Activated B cell treated with CpG ODN at 0.5 μM for 24 hours (primary cell): ENCODE measurements at regions not wholly inside any gene's neighbourhood (a gene's known extent, or its start where the extent isn't known, plus 50 kb on each side); places are given as distances from the start of the nearest gene placed in this dataset.

Source experiments
- ATAC-seq: fragments of 200-7000 bp; cut with Tn5 transposase; one replicate; pipeline ENCODE4 v1.10.0; 2021; ENCODE audit warnings: low read depth, mild to moderate bottlenecking, moderate library complexity
- CTCF ChIA-PET: fragments of 350-600 bp; sonication (Branson Sonifier 250); formaldehyde crosslinking; loops from one replicate; lab custom pipeline; 2021; ENCODE audit warnings: antibody characterized with exemption; lab: Charles Lee
- POLR2A ChIA-PET: fragments of 350-600 bp; sonication (Branson Sonifier 250); formaldehyde crosslinking; loops from one replicate; lab custom pipeline; 2021; ENCODE audit warnings: antibody characterized with exemption; lab: Charles Lee
- DNase-seq: peaks from one replicate; pipeline ENCODE4 v3.0.0; 2022
- H3K27ac Mint-ChIP-seq: one replicate; pipeline ENCODE4 v1.8.0; 2020; ENCODE audit warnings: mixed read lengths
- H3K27me3 Mint-ChIP-seq: one replicate; pipeline ENCODE4 v1.8.0; 2021; ENCODE audit warnings: mixed read lengths
- H3K36me3 Mint-ChIP-seq: one replicate; pipeline ENCODE4 v1.8.0; 2021; ENCODE audit warnings: low read depth, mixed read lengths
- H3K4me1 Mint-ChIP-seq: one replicate; pipeline ENCODE4 v1.8.0; 2021; ENCODE audit warnings: mixed read lengths
- H3K4me3 Mint-ChIP-seq: one replicate; pipeline ENCODE4 v1.8.0; 2020; ENCODE audit warnings: mild to moderate bottlenecking, mixed read lengths
- H3K9me3 Mint-ChIP-seq: one replicate; pipeline ENCODE4 v1.8.0; 2020; ENCODE audit warnings: mixed read lengths
- CTCF ChIP-seq: fragments of 200-600 bp; IDR thresholded peaks from one replicate; pipeline ENCODE4 v1.8.0; 2022; ENCODE audit warnings: antibody characterized with exemption, mild to moderate bottlenecking
- intact Hi-C: fragments of 100-400 bp; cut with micrococcal nuclease; formaldehyde crosslinking; loops from one replicate; pipeline ENCODE4 v1.15.1; 2024

- no peak for TF ChIP-seq CTCF
- Mint-ChIP-seq H3K4me1 (no peaks in the 10 kb centered on the region), H3K4me3 (no peak overlapping the region), H3K27ac (no peak overlapping the region), H3K9me3 (no peaks in the 10 kb centered on the region), H3K36me3 (no peaks in the 10 kb centered on the region), H3K27me3 (no peaks in the 10 kb centered on the region)
- intact Hi-C loops, result no loop called here
- ChIA-PET POLR2A (no interaction called here), CTCF (no interaction called here)
- no peak for ATAC-seq
- no peak for DNase-seq
These were observed 795.8 kb upstream of the GCFC2 start for GRCh38 chr2:76506538-76506937.

GRCh38 chr2:76501641-76502040 lies 790.9 kb upstream of the GCFC2 start:
- Mint-ChIP-seq H3K4me1 (no peaks in the 10 kb centered on the region), H3K4me3 (no peak overlapping the region), H3K9me3 (no peaks in the 10 kb centered on the region), H3K27ac (no peak overlapping the region), H3K27me3 (no peaks in the 10 kb centered on the region), H3K36me3 (no peaks in the 10 kb centered on the region)
- ATAC-seq (no peak), DNase-seq (no peak)
- TF ChIP-seq CTCF, result no peak
- ChIA-PET CTCF (no interaction called here), POLR2A (no interaction called here)
- intact Hi-C loops, result no loop called here

- ATAC-seq (no peak), DNase-seq (no peak)
- no peaks in the 10 kb centered on the region for H3K27me3 Mint-ChIP-seq
- no peak for TF ChIP-seq CTCF
- intact Hi-C loops, result no loop called here
- H3K27ac Mint-ChIP-seq, result no peak overlapping the region
- POLR2A ChIA-PET, result no interaction called here
- no peaks in the 10 kb centered on the region for H3K4me1 Mint-ChIP-seq
- H3K9me3 Mint-ChIP-seq, result no peaks in the 10 kb centered on the region
- CTCF ChIA-PET, result no interaction called here
- H3K4me3 Mint-ChIP-seq, result no peak overlapping the region
- H3K36me3 Mint-ChIP-seq, result no peaks in the 10 kb centered on the region
These were observed 787.6 kb upstream of the GCFC2 start for GRCh38 chr2:76498360-76498759.

GRCh38 chr2:76491503-76491902 lies 780.8 kb upstream of the GCFC2 start:
- no peak for TF ChIP-seq CTCF
- H3K9me3 Mint-ChIP-seq, result peaks cover 5% of the 10 kb centered on the region
- no peak overlapping the region for H3K4me3 Mint-ChIP-seq
- CTCF ChIA-PET, result no interaction called here
- H3K27ac Mint-ChIP-seq, result no peak overlapping the region
- no peaks in the 10 kb centered on the region for H3K36me3 Mint-ChIP-seq
- no peaks in the 10 kb centered on the region for H3K4me1 Mint-ChIP-seq
- DNase-seq (no peak), ATAC-seq (no peak)
- intact Hi-C loops, result no loop called here
- no peaks in the 10 kb centered on the region for H3K27me3 Mint-ChIP-seq
- POLR2A ChIA-PET, result no interaction called here

- intact Hi-C loops, result no loop called here
- ATAC-seq, result no peak
- ChIA-PET POLR2A (no interaction called here), CTCF (no interaction called here)
- H3K4me1 Mint-ChIP-seq, result no peaks in the 10 kb centered on the region
- no peak overlapping the region for H3K27ac Mint-ChIP-seq
- no peak overlapping the region for H3K4me3 Mint-ChIP-seq
- TF ChIP-seq CTCF, result no peak
- no peak for DNase-seq
- H3K27me3 Mint-ChIP-seq, result no peaks in the 10 kb centered on the region
- H3K9me3 Mint-ChIP-seq, result peaks cover 5% of the 10 kb centered on the region
- no peaks in the 10 kb centered on the region for H3K36me3 Mint-ChIP-seq
These were observed 767.7 kb upstream of the GCFC2 start for GRCh38 chr2:76478266-76479035.
